Ammon's horn (tissue), 1 donor: ENCODE measurements at regions not wholly inside any gene's neighbourhood (a gene's known extent, or its start where the extent isn't known, plus 50 kb on each side); places are given as distances from the start of the nearest gene placed in this dataset.
"Not testable (repeated sequence)": the region's sequence is repeated elsewhere in the genome, so short reads cannot be mapped to it uniquely, and the experiment has no call there.

Source experiments
- DNase-seq: peaks from one replicate; pipeline ENCODE4 v3.0.0-alpha.2; 2016; ENCODE audit warnings: low spot score

DNA sequence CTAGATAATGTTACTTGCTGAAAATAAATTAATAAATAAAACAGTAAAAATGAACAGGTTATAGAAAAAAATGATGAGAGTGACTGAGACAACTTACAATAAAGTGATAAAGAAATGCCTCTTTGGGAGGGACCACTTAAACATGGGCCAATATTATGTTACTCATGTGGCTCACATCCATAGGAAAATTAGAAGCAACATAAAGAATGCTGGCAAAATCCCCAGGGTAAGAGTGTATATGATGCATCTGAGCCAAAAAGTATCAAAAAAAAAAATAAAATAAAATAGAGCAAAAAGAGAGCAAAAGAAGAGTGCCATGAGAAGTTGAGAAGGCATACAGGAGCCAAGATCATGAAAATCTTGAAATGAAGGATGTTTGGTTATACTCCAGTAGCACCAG is 818.0 kb downstream of the LTN1 start:
- no peak for DNase-seq

DNA sequence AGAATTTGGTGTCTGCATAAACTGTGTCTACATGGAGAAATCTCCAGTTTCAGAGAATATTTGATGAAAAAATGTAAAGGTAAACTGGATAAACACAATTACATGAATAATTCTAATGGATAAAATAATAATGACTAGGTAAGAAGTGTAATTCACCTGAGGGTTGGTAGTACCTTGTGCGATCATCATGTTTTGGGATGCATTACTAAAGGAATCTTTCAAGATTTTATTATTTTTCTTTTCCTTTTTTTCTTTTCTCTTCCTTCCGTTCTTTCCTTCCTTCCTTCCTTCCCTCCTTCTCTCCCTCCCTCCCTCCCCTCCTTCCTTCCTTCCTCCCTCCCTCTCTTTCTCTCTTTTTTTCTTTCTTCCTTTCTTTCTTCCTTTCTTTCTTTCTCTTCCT is 818.7 kb downstream of the LTN1 start:
- DNase-seq, result no peak

DNA sequence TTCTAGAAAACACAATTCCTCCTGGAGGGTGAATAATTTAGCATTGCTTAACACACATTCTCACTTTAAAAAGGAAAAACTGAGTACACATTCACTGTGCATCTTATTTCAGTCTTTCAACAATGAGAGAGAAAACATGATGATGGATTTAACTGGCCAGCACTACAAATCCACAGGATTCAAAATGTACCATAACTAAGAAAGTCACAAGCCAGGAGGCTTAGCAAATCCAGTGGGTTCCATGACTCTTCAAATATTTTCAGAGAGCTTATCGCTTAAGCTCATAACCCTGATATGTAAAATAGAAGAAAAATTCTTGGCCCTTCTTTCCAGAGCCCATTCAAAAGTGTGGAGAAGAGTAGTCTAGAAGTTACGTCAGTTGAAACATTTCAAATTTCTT is 820.3 kb downstream of the LTN1 start:
- no peak for DNase-seq

DNA sequence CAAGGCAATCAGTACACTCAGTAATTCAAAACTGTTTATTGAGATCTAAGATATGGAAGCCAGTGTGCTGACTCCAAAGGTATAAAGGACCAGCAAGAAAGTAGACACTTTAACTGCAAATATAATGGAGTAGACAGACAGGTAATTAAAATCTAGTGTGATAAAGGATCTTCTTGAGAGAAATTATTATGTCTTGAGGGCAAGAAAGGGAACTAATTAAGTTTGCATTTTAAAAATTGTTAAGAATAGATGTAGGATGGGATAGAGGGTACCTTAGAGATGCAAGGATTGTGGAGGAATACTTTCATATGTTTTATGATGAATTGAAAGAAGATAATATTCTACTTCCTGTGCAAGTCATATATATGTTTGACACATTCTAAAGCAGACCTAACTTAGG is 825.3 kb downstream of the LTN1 start:
- no peak for DNase-seq

DNA sequence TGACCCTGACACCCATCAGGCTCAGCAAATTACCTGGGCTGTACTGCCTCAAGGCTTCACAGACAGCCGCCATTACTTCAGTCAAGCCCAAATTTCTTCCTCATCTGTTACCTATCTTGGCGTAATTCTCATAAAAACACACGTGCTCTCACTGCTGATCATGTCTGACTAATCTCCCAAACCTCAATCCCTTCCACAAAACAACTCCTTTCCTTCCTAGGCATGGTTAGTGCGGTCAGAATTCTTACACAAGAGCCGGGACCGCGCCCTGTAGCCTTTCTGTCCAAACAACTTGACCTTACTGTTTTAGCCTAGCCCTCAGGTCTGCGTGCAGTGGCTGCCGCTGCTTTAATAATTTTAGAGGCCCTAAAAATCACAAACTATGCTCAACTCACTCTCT is 828.2 kb downstream of the LTN1 start:
- DNase-seq, result not testable (repeated sequence)

DNA sequence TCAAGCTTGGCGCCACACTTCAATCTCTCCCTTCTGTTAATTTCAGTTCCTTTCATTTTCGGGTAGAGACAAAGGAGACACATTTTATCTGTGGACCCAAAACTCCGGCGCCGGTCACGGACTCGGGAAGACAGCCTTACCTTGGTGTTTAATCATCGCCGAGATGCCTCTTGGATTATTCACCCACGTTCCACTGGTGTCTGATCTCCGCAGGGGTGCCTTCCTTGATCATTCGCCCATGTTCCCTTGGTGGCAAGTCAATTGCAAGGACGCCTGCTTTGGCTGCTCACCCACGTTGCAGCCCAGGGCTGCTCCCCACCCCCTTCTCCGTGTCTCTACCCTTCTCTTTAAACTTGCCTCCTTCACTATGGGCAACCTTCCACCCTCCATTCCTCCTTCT is 830.6 kb downstream of the LTN1 start:
- not testable (repeated sequence) for DNase-seq

DNA sequence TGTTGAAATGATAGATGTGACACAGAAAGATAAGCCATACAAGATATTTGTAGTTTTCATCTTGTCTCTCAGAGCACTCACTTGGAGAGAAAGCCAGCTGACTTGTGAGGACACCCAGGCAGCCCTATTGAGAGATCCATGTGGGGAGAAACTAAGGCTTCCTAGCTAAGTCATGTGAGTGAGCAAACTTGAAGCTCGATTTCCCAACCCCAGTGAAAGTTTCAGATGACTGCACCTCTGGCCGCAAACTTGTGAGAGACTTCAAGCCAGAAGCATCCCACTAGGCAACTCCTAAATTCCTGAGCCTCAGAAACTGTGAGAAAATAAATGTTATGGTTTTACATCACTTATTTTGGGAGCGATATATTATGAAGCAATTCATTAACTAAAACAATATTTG is 832.3 kb downstream of the LTN1 start:
- DNase-seq, result no peak

DNA sequence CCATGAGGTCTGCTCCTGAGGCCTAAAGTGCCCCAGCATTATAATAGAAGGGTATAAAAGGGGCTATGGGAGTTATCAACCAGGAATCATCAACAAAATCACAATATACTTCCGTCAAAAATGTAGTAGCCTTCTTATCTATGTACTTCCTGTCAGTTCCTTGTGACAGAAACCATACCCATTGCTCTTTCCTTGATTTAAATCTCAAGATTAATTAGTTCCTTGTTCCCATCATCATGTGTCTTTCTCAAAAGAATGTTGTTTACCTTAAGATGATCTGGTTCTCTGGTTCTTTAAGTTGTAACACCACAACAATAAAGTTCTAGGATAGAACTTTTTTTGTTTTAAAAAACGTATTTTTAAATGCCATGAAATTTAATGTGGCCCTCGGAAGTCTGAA is 833.3 kb downstream of the LTN1 start:
- DNase-seq, result no peak

DNA sequence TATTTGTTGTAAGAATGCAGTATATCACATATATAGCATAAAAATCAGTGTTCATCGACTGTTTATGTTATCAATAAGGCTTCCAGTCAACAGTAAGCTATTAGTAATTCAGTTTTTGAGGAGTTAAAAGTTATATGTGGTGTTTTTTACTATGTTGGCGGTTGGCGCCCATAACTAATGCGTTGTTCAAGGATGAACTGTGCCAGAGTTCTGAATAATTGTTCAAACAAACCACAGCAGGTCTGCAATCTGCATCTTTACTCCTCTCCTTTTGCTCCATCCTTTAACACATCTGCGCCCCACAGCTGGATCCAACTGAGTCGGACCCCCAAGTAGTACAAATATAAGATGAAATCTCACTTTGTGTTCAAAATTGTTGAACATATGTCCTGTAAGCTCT is 836.1 kb downstream of the LTN1 start:
- DNase-seq, result no peak

DNA sequence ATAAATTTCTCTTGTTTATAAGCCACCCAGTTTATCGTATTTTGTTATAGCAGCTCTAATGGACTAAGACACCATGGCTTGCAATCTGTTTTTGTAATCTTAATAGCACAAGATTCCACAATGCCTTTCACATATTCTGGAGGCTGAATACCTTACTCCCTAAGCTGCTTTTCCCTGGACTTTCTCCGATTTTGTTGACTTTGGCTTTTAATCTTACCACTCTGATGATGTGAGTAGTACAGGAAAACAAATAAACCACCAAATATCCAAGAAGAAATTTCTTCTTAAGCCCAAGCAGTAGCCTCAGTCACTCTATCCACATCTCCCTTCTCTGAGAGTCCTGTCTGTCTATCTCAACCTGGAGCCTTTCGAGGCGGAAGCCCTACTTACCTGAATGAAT is 838.6 kb downstream of the LTN1 start:
- DNase-seq, result no peak

DNA sequence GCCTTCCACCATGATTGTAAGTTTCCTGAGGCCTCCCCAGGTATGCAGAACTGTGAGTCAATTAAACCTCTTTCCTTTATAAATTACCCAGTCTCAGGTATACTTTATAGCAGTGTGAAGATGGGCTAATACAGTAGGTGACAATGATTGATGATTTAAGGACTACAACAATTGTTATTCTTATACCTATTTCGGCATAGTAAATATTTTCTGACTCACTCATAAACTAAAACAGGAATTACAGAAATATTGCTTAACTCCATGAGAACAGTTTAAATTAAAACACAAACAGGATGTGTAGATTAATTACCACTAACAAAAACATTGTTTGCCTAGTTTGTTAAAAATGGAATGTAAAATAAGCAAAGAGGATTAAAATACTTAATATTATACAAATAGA is 839.9 kb downstream of the LTN1 start:
- DNase-seq, result no peak

DNA sequence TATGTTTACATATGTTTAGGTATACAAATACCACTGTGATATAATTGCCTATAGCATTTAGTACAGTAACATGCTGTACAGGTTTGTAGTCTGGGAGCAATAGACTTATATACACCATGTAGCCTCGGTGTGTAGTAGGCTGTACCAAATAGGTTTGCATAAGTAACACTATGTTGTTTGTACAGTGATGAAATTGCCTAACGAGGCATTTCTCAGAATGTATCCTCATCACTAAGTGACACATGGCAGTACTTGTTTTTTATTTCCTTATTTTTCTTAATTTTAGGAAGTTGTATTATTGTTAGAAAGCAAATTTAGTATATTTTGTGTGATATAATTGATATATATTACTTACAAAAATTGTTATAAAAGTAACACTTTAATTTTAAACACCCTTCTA is 840.9 kb downstream of the LTN1 start:
- no peak for DNase-seq

DNA sequence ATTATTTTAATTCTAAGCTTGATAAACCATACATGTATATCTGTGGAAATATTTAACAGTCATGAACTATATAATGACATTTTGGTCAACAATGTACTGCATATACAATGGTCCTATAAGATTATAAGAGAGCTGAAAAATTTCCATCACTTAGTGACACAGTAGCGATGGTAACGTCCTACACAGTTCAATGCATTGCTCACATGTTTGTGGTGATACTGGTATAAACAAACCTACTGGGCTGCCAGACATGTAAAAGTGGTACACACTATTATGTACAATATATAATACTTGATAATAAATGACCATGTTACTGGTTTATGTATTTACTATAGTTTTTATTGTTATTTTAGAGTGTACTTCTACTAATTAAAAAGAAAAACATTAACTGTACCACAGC is 841.9 kb downstream of the LTN1 start:
- no peak for DNase-seq

DNA sequence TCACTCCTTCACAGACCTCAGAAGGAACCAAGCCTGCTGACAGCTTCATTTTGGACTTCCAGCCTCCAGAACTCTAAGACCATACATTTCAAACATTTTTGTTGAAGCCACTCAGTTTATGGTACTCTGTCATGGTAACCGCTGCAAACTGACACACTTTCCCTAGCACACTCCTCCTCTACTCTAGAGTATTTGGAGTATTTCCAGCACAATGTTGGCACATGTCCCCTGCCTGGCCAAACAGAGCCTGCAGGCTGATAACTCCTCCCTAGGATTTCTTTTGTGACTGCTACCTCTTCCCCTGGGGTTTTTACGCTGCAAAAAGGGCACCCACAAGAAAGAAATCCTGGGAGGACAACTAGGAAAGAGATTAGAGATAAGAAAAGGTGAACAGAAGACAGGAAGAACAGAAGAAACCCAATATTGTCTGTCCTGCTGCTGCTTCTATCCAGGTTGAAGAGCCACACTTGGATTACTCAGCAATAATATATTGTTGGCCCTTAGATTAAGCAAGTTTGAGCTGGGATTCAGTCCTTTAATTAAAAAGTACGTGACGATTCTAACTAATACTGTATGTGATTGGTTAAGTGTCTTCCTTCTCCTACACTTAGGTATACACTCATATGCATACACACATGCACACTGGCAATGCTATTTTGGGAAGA is 844.1 kb downstream of the LTN1 start:
- peak; percentile 38 for DNase-seq

DNA sequence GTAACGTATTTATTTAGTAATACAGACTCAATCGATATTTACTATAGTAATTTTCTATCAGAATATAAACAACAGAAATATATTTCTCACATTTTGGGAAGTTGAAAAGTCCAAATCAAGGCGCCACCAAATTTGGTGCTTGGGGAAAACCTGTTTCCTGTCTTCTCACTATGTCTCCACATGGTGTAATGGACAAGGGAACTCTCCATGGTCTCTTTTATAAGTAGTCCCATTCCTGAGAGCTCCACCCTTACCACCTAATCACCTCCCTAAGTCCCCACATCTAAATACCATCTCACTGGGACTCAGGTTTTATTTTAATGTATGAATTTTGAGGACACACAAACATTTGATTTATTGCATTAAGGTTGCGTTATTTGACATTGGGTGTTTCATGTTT is 848.0 kb downstream of the LTN1 start:
- DNase-seq, result no peak

DNA sequence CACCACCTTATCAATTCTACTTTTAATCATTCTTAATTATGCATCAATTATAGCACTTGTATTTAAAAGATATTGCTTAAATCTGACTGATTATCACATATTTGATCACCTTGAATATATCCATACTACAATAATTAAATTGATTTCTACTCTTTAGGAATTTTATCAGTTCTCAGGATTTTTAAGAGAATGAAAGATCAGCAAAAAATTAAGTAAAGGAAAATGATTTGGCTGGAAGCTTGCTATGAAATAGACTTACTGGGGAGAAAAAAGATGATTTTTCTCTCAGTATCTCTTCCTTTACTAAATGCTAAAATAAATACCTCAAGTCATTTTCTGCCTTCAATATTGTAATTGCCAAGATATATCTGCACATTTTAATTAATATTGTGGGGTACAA is 848.6 kb downstream of the LTN1 start:
- DNase-seq, result no peak

DNA sequence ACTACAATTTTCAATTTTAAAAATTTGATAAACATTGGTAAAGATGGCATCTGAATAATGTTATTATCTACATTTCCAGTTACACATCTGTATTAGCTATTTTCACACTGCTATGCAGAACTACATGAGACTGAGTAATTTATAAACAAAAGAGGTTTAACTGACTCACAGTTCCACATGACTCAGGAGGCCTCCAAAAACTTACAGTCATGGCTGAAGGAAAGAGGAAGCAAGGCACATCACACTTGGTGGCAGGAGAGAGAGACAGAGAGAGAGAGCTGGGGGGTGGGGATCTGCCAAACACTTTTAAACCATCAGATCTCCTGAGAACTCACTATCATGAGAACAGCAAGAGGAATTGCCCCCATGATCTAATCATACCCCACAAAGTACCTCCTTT is 850.0 kb downstream of the LTN1 start:
- no peak for DNase-seq

DNA sequence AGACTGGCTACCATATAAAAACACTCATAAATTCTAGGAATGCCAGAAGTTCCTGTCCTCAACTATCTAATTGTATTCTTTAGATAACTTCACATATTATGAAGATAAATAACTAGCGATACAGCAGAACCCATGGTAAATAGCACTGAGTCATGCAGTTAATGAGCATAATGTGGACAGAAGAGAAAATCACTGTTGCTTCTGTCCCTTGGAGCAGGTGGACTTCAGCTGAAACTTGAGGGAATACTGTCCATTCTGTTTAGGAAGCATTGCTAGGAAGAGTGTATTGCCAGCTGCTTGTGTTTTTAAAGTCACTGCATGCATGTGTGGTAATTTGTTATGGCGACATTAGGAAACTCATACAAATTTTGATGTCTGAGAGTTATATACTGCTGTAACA is 854.4 kb downstream of the LTN1 start:
- no peak for DNase-seq

DNA sequence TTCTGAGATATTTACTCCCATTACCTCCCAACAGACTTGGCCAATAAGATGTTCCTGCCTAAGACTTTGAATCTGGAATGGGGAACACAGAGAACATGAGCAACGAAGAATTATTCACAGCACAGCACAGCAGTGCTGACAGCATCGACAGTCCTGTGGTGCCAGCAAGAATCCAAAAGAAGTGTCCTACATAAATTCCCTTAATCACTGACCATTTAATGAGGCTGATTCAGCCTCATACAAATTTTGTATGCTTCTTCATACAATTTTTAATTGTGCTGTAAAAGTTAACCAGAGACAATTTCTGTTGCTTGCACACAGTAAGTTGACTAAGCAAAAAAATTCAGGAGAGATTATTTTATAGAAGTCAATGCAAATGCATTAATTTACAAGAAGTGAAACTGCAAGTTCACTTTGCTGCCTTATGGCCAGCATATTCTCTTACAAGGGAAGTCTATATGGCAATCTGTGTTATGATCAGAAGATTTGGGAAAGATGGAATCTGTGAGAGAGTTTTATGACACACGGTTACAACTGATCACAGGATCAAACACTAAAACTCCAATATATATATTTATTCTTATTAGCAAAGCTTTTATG is 855.9 kb downstream of the LTN1 start:
- DNase-seq, result no peak

DNA sequence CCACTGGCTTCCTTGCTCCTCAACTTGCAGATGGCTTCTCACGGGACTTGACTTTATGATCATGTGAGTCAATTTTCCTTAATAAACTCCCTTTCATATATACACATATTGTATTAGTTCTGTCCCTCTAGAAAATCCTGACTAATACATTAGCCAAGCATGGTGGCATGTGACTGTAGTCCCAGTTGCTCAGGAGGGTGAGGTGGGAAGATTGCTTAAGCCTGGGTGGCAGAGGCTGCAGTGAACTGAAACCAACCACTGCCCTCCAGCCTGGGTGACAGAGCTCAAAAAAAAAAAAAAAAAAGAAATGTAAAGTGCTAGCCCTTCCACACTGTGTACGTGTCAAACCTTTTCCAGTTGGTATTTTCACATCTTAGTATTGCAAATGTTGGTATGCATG is 857.0 kb downstream of the LTN1 start:
- DNase-seq, result no peak

DNA sequence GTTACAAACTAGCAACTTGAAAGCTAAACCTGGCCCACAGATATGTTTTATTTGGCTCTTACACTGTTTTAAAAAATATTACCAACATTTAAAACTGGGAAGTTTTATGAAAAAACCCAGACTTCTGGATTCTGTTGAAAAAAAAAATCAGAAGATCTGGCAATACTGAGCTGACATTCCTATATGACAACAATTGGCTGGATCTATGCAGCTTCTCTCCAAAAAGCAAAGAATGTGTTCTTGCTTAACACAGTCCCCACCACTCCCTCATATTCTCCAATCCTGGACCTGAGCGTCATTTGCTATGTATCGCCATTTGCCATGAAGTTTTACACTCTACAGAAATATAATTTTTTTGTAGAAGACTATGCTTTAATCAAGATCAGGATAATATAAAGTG is 859.6 kb downstream of the LTN1 start:
- no peak for DNase-seq

DNA sequence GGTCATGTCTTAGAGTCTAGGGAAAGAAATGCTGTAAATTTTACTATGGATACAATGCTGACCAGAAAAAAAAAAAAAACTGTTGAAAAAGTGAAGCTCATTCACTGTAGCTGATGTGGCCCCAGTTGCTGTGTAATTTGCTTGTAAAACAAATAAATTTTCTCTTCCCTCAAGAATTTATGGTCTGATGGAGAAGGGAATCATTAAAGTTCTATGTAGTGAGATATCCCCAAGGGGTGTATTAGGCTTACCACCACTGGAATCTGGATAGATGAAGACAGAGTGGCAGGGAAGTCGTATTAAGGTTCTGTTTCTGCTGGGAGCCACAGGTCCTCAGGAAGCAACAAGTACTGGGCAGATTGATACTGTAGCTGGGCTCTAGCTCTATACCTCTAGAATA is 860.0 kb downstream of the LTN1 start:
- no peak for DNase-seq

DNA sequence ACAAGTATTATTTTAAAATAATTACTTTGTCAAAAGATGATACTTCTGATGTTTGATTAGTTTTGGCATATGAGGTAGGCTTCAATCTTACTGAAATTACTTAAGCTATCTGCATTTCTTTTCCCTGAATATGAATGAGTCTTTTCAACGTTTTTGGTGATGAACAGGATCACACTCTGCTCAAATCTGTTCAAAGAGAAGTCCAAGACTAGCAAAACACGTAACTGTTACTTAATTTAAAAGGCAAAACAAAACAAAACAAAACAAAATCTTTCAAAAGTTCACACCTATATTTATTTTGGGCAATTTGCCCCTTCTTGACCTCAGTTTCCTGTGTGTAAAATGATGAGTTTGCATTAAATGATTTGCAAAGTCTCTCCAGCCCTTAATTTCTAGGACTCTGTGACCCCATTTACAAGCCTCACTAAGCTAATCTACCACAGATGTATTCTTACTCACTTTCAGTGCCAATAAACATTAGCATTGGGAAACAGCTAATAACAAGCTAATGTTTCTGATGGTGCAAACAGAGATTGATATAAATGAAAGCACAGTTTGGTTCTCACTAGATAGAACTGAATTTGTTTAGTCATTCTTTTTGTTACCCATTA is 865.4 kb downstream of the LTN1 start:
- DNase-seq, result peak; percentile 24
